ENCODE measurements at regions not wholly inside any gene's neighbourhood (a gene's known extent, or its start where the extent isn't known, plus 50 kb on each side); places are given as distances from the start of the nearest gene placed in this dataset.

GRCh38 chr9:78620303-78620702 is 323.4 kb downstream of the PSAT1 start:
- Histone ChIP-seq H3K9me3 (replicated peaks in 1 of 2; ENCODE audit: control insufficient read depth in 1 of 2, insufficient read depth in 1 of 2, low read length in 2 of 2) (no peaks in the 10 kb centered on the region), H3K9ac (ENCODE audit: insufficient read depth, low read length, poor library complexity, severe bottlenecking) (no peak overlapping the region), H3K4me1 (ENCODE audit: control insufficient read depth in 1 of 2, insufficient read depth in 2 of 2, low read length in 2 of 2) (no peaks in the 10 kb centered on the region), H3K4me3 (replicated peaks in 1 of 3; ENCODE audit: low read depth in 2 of 3, low read length in 3 of 3) (no peak overlapping the region), H3K36me3 (replicated peaks in 1 of 2; ENCODE audit: control insufficient read depth in 1 of 2, insufficient read depth in 2 of 2, low read length in 2 of 2) (no peaks in the 10 kb centered on the region), H2AFZ (ENCODE audit: insufficient read depth, low read depth, low read length, poor library complexity, severe bottlenecking) (no peak overlapping the region), H3K27me3 (ENCODE audit: control insufficient read depth in 2 of 2, insufficient read depth in 2 of 2, low read length in 2 of 2) (no peaks in the 10 kb centered on the region), H4K20me1 (ENCODE audit: insufficient read depth, low read length) (no peaks in the 10 kb centered on the region), H3K4me2 (replicated peaks; ENCODE audit: extremely low read depth, low read length, poor library complexity, severe bottlenecking) (no peak overlapping the region), H3K27ac (ENCODE audit: low read depth in 1 of 2, low read length in 2 of 2) (no peak overlapping the region), H3K79me2 (ENCODE audit: insufficient read depth, low read length) (no peaks in the 10 kb centered on the region)
- no peaks in the 10 kb centered on the region for H3K36me3 Mint-ChIP-seq
- WGBS (ENCODE audit: insufficient coverage) = 75% methylated on average over 3 of the region's 3 CpGs
- TF ChIP-seq CTCF (IDR thresholded peaks at IDR 0.05) = no peak
- no peaks in the 10 kb centered on the region for H3K27me3 Mint-ChIP-seq (ENCODE audit: low read depth in 3 of 3)
- no peaks in the 10 kb centered on the region for H3K9me3 Mint-ChIP-seq
- intact Hi-C loops (cut with micrococcal nuclease) = no loop called here
- no peak overlapping the region for H3K4me3 Mint-ChIP-seq
- no peak overlapping the region for H3K27ac Mint-ChIP-seq
- H3K4me1 Mint-ChIP-seq = no peaks in the 10 kb centered on the region
- DNase-seq = no peak

GRCh38 chr9:78620764-78621163 is 323.8 kb downstream of the PSAT1 start:
- H2AFZ ChIP-seq (ENCODE audit: insufficient read depth, low read depth, low read length, poor library complexity, severe bottlenecking) = no peak overlapping the region
- no peak for TF ChIP-seq CTCF (IDR thresholded peaks at IDR 0.05)
- H3K4me3 Mint-ChIP-seq = no peak overlapping the region

More at GRCh38 chr9:78620764-78621163, 323.8 kb downstream of the PSAT1 start:
- Mint-ChIP-seq H3K4me1 (no peaks in the 10 kb centered on the region), H3K27me3 (ENCODE audit: low read depth in 3 of 3) (no peaks in the 10 kb centered on the region), H3K27ac (no peak overlapping the region), H3K9me3 (no peaks in the 10 kb centered on the region), H3K36me3 (no peaks in the 10 kb centered on the region)
- Histone ChIP-seq H3K9ac (ENCODE audit: insufficient read depth, low read length, poor library complexity, severe bottlenecking) (no peak overlapping the region), H3K27ac (ENCODE audit: low read depth in 1 of 2, low read length in 2 of 2) (no peak overlapping the region), H4K20me1 (ENCODE audit: insufficient read depth, low read length) (no peaks in the 10 kb centered on the region), H3K4me2 (replicated peaks; ENCODE audit: extremely low read depth, low read length, poor library complexity, severe bottlenecking) (no peak overlapping the region), H3K36me3 (replicated peaks in 1 of 2; ENCODE audit: control insufficient read depth in 1 of 2, insufficient read depth in 2 of 2, low read length in 2 of 2) (no peaks in the 10 kb centered on the region), H3K79me2 (ENCODE audit: insufficient read depth, low read length) (no peaks in the 10 kb centered on the region), H3K9me3 (replicated peaks in 1 of 2; ENCODE audit: control insufficient read depth in 1 of 2, insufficient read depth in 1 of 2, low read length in 2 of 2) (no peaks in the 10 kb centered on the region), H3K27me3 (ENCODE audit: control insufficient read depth in 2 of 2, insufficient read depth in 2 of 2, low read length in 2 of 2) (no peaks in the 10 kb centered on the region), H3K4me3 (replicated peaks in 1 of 3; ENCODE audit: low read depth in 2 of 3, low read length in 3 of 3) (no peak overlapping the region), H3K4me1 (ENCODE audit: control insufficient read depth in 1 of 2, insufficient read depth in 2 of 2, low read length in 2 of 2) (no peaks in the 10 kb centered on the region)
- intact Hi-C loops (cut with micrococcal nuclease) = no loop called here
- WGBS (ENCODE audit: insufficient coverage) = 94% methylated on average over 3 of the region's 5 CpGs
- no peak for DNase-seq

All from CD14-positive monocyte (primary cell).